Panc1 (cell line): ENCODE measurements at regions not wholly inside any gene's neighbourhood (a gene's known extent, or its start where the extent isn't known, plus 50 kb on each side); places are given as distances from the start of the nearest gene placed in this dataset.

Source experiments
- ATAC-seq: fragments of 200-7000 bp; cut with Tn5 transposase; 2 replicates; pipeline ENCODE4 v1.9.1; 2020; ENCODE audit warnings: mild to moderate bottlenecking, moderate library complexity
- BruUV-seq: library from RNA; stranded (reverse); fragments of 400-500 nt; replicated peaks from 2 replicates; lab custom pipeline; 2021; lab: Mats Ljungman, UMichigan
- CTCF ChIA-PET: fragments of 300-600 bp; sonication (Branson Sonifier 250); formaldehyde crosslinking; loops from one replicate; lab custom pipeline; 2022; ENCODE audit warnings: antibody characterized with exemption; lab: Charles Lee
- POLR2A ChIA-PET: fragments of 300-600 bp; sonication (Branson Sonifier 250); formaldehyde crosslinking; loops from one replicate; lab custom pipeline; 2022; ENCODE audit warnings: antibody characterized with exemption; lab: Charles Lee
- DNase-seq: peaks from one replicate; pipeline ENCODE4 v3.0.0-alpha.2; 2010; ENCODE audit warnings: low read depth, low spot score
- H3K27ac ChIP-seq: 2 replicates; pipeline ENCODE4 v1.5.1; 2011; ENCODE audit warnings: mild to moderate bottlenecking, low read length, inconsistent platforms
- H3K27me3 ChIP-seq: fragments of 200-500 bp; sonication (Bioruptor generic); 2 replicates; pipeline ENCODE4 v1.6.0; 2014; ENCODE audit warnings: low read length, inconsistent platforms; ENCODE audit not compliant: control insufficient read depth, insufficient read depth
- H3K36me3 ChIP-seq: fragments of 200-500 bp; sonication (Bioruptor generic); 2 replicates; pipeline ENCODE4 v1.5.1; 2014; ENCODE audit warnings: inconsistent platforms, mild to moderate bottlenecking, low read length, moderate library complexity; ENCODE audit not compliant: control insufficient read depth, insufficient read depth
- H3K4me1 ChIP-seq: 2 replicates; pipeline ENCODE4 v1.5.1; 2011; ENCODE audit warnings: inconsistent platforms, mild to moderate bottlenecking, low read length, moderate library complexity; ENCODE audit not compliant: control insufficient read depth, insufficient read depth
- H3K4me3 ChIP-seq, 2 experiments: 2 replicates each; pipeline ENCODE4 v1.5.1; 2011 to 2012; ENCODE audit warnings: low read depth in 2 of 2, low read length in 2 of 2, mild to moderate bottlenecking in 2 of 2, inconsistent platforms in 1 of 2, moderate library complexity in 1 of 2
- H3K9me3 ChIP-seq: fragments of 200-500 bp; sonication (Bioruptor generic); 2 replicates; pipeline ENCODE4 v1.5.1; 2014; ENCODE audit warnings: low read depth, mild to moderate bottlenecking, inconsistent platforms, low read length, moderate library complexity; ENCODE audit not compliant: control insufficient read depth, insufficient read depth
- POLR2AphosphoS5 ChIP-seq: IDR thresholded peaks from 2 replicates; pipeline ENCODE4 v1.6.1; 2012; ENCODE audit warnings: mild to moderate bottlenecking, low read depth, low read length, moderate library complexity
- SIN3A ChIP-seq: IDR thresholded peaks from 2 replicates; pipeline ENCODE4 v1.6.1; 2012; ENCODE audit warnings: low read depth, mild to moderate bottlenecking, low read length, moderate library complexity, borderline replicate concordance; ENCODE audit not compliant: insufficient read depth
- TCF7L2 ChIP-seq: IDR thresholded peaks from 2 replicates; pipeline ENCODE4 v1.6.1; 2011; ENCODE audit warnings: mild to moderate bottlenecking, low read depth, low read length, inconsistent platforms
- in situ Hi-C: cut with HindIII; loops from 2 replicates; pipeline ENCODE4 v1.10.0; 2016; ENCODE audit warnings: low sequenced_read_pairs, low pct_unique_long_range_greater_than_20kb
- intact Hi-C: fragments of 100-400 bp; cut with micrococcal nuclease; formaldehyde crosslinking; loops from one replicate; pipeline ENCODE4 v1.10.0; 2022; ENCODE audit not compliant: unreplicated experiment
- TF ChIP-seq, protein P1 (sequence below), 2 experiments: IDR thresholded peaks; 2 replicates each; pipeline ENCODE4 v1.6.1; 2011 to 2012; ENCODE audit warnings: low read depth in 2 of 2, control low read depth in 1 of 2, low read length in 1 of 2, mild to moderate bottlenecking in 1 of 2, moderate library complexity in 1 of 2; ENCODE audit not compliant: insufficient read depth in 1 of 2
- TF ChIP-seq, protein P2 (sequence below): fragments of 450-650 bp; IDR thresholded peaks from 2 replicates; pipeline ENCODE4 v1.5.1; 2017; ENCODE audit warnings: mild to moderate bottlenecking

DNA sequence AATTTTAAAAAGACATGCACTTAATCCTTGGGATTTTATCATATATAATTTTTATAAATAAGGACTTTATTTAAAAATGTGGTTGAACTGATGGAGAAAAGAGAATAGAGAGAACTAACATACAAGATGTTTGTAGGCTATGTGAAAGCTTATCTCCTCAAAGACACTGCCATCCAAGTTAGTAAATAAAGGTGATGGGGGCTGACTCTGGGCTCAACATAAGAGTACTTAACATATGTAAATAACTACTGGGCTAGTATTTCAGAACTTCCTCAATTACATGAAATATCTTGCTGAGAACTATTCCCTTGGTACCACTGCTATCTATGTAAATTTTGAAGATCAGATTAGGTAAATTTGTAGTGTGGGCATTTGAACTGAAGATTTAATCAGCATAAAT lies 1017.3 kb upstream of the PCDH20 start:
- Histone ChIP-seq H3K36me3 (no peaks in the 10 kb centered on the region), H3K9me3 (no peaks in the 10 kb centered on the region), H3K27me3 (no peaks in the 10 kb centered on the region), H3K4me1 (no peaks in the 10 kb centered on the region), H3K4me3 (no peak overlapping the region), H3K27ac (no peak overlapping the region)
- in situ Hi-C loops, result no loop called here
- CTCF ChIA-PET, result no interaction called here
- no TSS peak for BruUV-seq
- DNase-seq (no peak), ATAC-seq (no peak)
- TF ChIP-seq, protein P1, sequence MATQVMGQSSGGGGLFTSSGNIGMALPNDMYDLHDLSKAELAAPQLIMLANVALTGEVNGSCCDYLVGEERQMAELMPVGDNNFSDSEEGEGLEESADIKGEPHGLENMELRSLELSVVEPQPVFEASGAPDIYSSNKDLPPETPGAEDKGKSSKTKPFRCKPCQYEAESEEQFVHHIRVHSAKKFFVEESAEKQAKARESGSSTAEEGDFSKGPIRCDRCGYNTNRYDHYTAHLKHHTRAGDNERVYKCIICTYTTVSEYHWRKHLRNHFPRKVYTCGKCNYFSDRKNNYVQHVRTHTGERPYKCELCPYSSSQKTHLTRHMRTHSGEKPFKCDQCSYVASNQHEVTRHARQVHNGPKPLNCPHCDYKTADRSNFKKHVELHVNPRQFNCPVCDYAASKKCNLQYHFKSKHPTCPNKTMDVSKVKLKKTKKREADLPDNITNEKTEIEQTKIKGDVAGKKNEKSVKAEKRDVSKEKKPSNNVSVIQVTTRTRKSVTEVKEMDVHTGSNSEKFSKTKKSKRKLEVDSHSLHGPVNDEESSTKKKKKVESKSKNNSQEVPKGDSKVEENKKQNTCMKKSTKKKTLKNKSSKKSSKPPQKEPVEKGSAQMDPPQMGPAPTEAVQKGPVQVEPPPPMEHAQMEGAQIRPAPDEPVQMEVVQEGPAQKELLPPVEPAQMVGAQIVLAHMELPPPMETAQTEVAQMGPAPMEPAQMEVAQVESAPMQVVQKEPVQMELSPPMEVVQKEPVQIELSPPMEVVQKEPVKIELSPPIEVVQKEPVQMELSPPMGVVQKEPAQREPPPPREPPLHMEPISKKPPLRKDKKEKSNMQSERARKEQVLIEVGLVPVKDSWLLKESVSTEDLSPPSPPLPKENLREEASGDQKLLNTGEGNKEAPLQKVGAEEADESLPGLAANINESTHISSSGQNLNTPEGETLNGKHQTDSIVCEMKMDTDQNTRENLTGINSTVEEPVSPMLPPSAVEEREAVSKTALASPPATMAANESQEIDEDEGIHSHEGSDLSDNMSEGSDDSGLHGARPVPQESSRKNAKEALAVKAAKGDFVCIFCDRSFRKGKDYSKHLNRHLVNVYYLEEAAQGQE (IDR thresholded peaks at IDR 0.05; ENCODE audit: insufficient read depth in 1 of 2, low read depth in 2 of 2, low read length in 1 of 2), result no peak
- TF ChIP-seq SIN3A (no peak), TCF7L2 (no peak), POLR2AphosphoS5 (no peak)
- TF ChIP-seq, protein P2, sequence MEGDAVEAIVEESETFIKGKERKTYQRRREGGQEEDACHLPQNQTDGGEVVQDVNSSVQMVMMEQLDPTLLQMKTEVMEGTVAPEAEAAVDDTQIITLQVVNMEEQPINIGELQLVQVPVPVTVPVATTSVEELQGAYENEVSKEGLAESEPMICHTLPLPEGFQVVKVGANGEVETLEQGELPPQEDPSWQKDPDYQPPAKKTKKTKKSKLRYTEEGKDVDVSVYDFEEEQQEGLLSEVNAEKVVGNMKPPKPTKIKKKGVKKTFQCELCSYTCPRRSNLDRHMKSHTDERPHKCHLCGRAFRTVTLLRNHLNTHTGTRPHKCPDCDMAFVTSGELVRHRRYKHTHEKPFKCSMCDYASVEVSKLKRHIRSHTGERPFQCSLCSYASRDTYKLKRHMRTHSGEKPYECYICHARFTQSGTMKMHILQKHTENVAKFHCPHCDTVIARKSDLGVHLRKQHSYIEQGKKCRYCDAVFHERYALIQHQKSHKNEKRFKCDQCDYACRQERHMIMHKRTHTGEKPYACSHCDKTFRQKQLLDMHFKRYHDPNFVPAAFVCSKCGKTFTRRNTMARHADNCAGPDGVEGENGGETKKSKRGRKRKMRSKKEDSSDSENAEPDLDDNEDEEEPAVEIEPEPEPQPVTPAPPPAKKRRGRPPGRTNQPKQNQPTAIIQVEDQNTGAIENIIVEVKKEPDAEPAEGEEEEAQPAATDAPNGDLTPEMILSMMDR, result no peak
- intact Hi-C loops, result no loop called here
- POLR2A ChIA-PET, result no interaction called here

DNA sequence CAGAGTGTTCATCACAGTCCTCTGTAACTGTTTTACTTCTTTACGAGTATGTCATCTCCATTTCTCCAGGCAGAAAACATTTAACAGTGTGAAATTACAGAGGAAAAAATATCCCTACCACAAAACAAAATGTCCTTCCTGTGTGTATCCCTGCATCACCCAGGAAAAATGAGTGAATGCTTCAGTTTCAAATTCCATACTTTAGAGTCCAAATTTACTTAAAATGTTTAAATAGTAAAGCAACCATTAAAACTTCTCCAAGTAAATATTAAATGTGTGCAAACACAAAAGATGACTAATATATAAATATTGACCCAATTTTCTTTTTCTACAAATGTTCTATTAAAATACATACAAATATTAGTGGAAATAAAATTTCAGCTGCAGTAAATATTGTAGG lies 1016.6 kb upstream of the PCDH20 start:
- in situ Hi-C loops, result no loop called here
- no TSS peak for BruUV-seq
- ATAC-seq (no peak), DNase-seq (no peak)
- Histone ChIP-seq H3K36me3 (no peaks in the 10 kb centered on the region), H3K4me3 (no peak overlapping the region), H3K9me3 (no peaks in the 10 kb centered on the region), H3K27ac (no peak overlapping the region), H3K4me1 (no peaks in the 10 kb centered on the region), H3K27me3 (no peaks in the 10 kb centered on the region)
- POLR2A ChIA-PET, result no interaction called here
- CTCF ChIA-PET, result no interaction called here
- TF ChIP-seq TCF7L2 (no peak), POLR2AphosphoS5 (no peak), SIN3A (no peak)
- TF ChIP-seq, protein P2, result no peak
- TF ChIP-seq, protein P1 (IDR thresholded peaks at IDR 0.05; ENCODE audit: insufficient read depth in 1 of 2, low read depth in 2 of 2, low read length in 1 of 2), result no peak
- intact Hi-C loops, result no loop called here
